ENCODE measurements at regions not wholly inside any gene's neighbourhood (a gene's known extent, or its start where the extent isn't known, plus 50 kb on each side); places are given as distances from the start of the nearest gene placed in this dataset.

GRCh38 chrX:146160443-146161203 lies 343.0 kb downstream of the SLITRK2 start:
- Histone ChIP-seq H3K79me2 (ENCODE audit: insufficient read depth, low read length) (no peaks in the 10 kb centered on the region), H3K4me1 (ENCODE audit: insufficient read depth, low read length) (no peaks in the 10 kb centered on the region), H3K9me3 (ENCODE audit: insufficient read depth, low read length, severe bottlenecking) (no peaks in the 10 kb centered on the region), H3K4me3 (ENCODE audit: low read depth in 1 of 2, low read length in 2 of 2) (no peak overlapping the region), H3K4me2 (ENCODE audit: insufficient read depth, low read length) (no peak overlapping the region), H4K20me1 (ENCODE audit: insufficient read depth, low read length) (no peaks in the 10 kb centered on the region), H2AFZ (ENCODE audit: low read depth, low read length) (no peak overlapping the region), H3K36me3 (ENCODE audit: insufficient read depth, low read length) (no peaks in the 10 kb centered on the region), H3K27ac (ENCODE audit: low read length) (no peak overlapping the region), H3K9ac (ENCODE audit: low read depth, low read length) (no peak overlapping the region), H3K27me3 (ENCODE audit: insufficient read depth, low read length, poor library complexity) (no peaks in the 10 kb centered on the region)
- ATAC-seq (ENCODE audit: insufficient read depth, low read depth) (no peak), DNase-seq (no peak)
- TF ChIP-seq EZH2 (IDR thresholded peaks at IDR 0.05; ENCODE audit: borderline replicate concordance, low read depth, low read length, severe bottlenecking) (no peak), CTCF (IDR thresholded peaks at IDR 0.05; ENCODE audit: borderline replicate concordance, extremely low read depth, low read length, poor library complexity, severe bottlenecking) (no peak)

- Histone ChIP-seq H3K36me3 (ENCODE audit: insufficient read depth, low read length) (no peaks in the 10 kb centered on the region), H3K27me3 (ENCODE audit: insufficient read depth, low read length, poor library complexity) (no peaks in the 10 kb centered on the region), H3K4me2 (ENCODE audit: insufficient read depth, low read length) (no peak overlapping the region), H3K4me3 (ENCODE audit: low read depth in 1 of 2, low read length in 2 of 2) (no peak overlapping the region), H2AFZ (ENCODE audit: low read depth, low read length) (no peak overlapping the region), H3K9me3 (ENCODE audit: insufficient read depth, low read length, severe bottlenecking) (no peaks in the 10 kb centered on the region), H3K9ac (ENCODE audit: low read depth, low read length) (no peak overlapping the region), H3K27ac (ENCODE audit: low read length) (no peak overlapping the region), H3K79me2 (ENCODE audit: insufficient read depth, low read length) (no peaks in the 10 kb centered on the region), H4K20me1 (ENCODE audit: insufficient read depth, low read length) (no peaks in the 10 kb centered on the region), H3K4me1 (ENCODE audit: insufficient read depth, low read length) (no peaks in the 10 kb centered on the region)
- ATAC-seq (ENCODE audit: insufficient read depth, low read depth) (no peak), DNase-seq (no peak)
- TF ChIP-seq CTCF (IDR thresholded peaks at IDR 0.05; ENCODE audit: borderline replicate concordance, extremely low read depth, low read length, poor library complexity, severe bottlenecking) (no peak), EZH2 (IDR thresholded peaks at IDR 0.05; ENCODE audit: borderline replicate concordance, low read depth, low read length, severe bottlenecking) (no peak)
Observed at GRCh38 chrX:146173742-146174141, 356.1 kb downstream of the SLITRK2 start.

GRCh38 chrX:146181858-146182257 lies 364.2 kb downstream of the SLITRK2 start:
- H3K9me3 ChIP-seq (ENCODE audit: insufficient read depth, low read length, severe bottlenecking) = no peaks in the 10 kb centered on the region
- H2AFZ ChIP-seq (ENCODE audit: low read depth, low read length) = no peak overlapping the region
- no peak overlapping the region for H3K27ac ChIP-seq (ENCODE audit: low read length)
- no peaks in the 10 kb centered on the region for H3K79me2 ChIP-seq (ENCODE audit: insufficient read depth, low read length)
- no peak for TF ChIP-seq EZH2 (IDR thresholded peaks at IDR 0.05; ENCODE audit: borderline replicate concordance, low read depth, low read length, severe bottlenecking)
- TF ChIP-seq CTCF (IDR thresholded peaks at IDR 0.05; ENCODE audit: borderline replicate concordance, extremely low read depth, low read length, poor library complexity, severe bottlenecking) = no peak
- H3K4me2 ChIP-seq (ENCODE audit: insufficient read depth, low read length) = no peak overlapping the region
- H3K9ac ChIP-seq (ENCODE audit: low read depth, low read length) = no peak overlapping the region
- H3K27me3 ChIP-seq (ENCODE audit: insufficient read depth, low read length, poor library complexity) = no peaks in the 10 kb centered on the region
- H3K4me1 ChIP-seq (ENCODE audit: insufficient read depth, low read length) = no peaks in the 10 kb centered on the region
- DNase-seq (no peak), ATAC-seq (ENCODE audit: insufficient read depth, low read depth) (no peak)
- H4K20me1 ChIP-seq (ENCODE audit: insufficient read depth, low read length) = no peaks in the 10 kb centered on the region
- H3K36me3 ChIP-seq (ENCODE audit: insufficient read depth, low read length) = no peaks in the 10 kb centered on the region
- H3K4me3 ChIP-seq (ENCODE audit: low read depth in 1 of 2, low read length in 2 of 2) = no peak overlapping the region

Measured in DND-41 (cell line).